ENCODE measurements at regions not wholly inside any gene's neighbourhood (a gene's known extent, or its start where the extent isn't known, plus 50 kb on each side); places are given as distances from the start of the nearest gene placed in this dataset.

- no peak for ATAC-seq
- intact Hi-C loops (cut with micrococcal nuclease) = no loop called here
- ChIA-PET POLR2A (no interaction called here), RAD21 (ENCODE audit: low non-redundant PET in 1 of 2, low total read pairs in 2 of 2, uncharacterized antibody in 2 of 2, unreplicated experiment in 2 of 2) (no interaction called here), CTCF (no interaction called here)
- no peak overlapping the region for H3K27ac ChIP-seq (ENCODE audit: low read depth, low read length)
- H4K20me1 ChIP-seq (ENCODE audit: insufficient read depth) = no peaks in the 10 kb centered on the region
- no peak overlapping the region for H3K4me3 ChIP-seq (replicated peaks in 1 of 2; ENCODE audit: low read depth in 1 of 2, low read length in 2 of 2)
- H2AFZ ChIP-seq (ENCODE audit: low read depth, low read length, poor library complexity, severe bottlenecking) = no peak overlapping the region
- TF ChIP-seq ZFX (IDR thresholded peaks at IDR 0.05) (no peak), EZH2 (IDR thresholded peaks at IDR 0.05) (no peak), POLR2A (IDR thresholded peaks at IDR 0.05; ENCODE audit: borderline replicate concordance, extremely low read depth, insufficient read depth, insufficient read length) (no peak), POLR2AphosphoS5 (IDR thresholded peaks at IDR 0.05; ENCODE audit: low read depth, low read length) (no peak), SIN3A (IDR thresholded peaks at IDR 0.05; ENCODE audit: low read depth) (no peak), ATF3 (IDR thresholded peaks at IDR 0.05) (no peak), RAD21 (IDR thresholded peaks at IDR 0.05; ENCODE audit: low read depth) (no peak), ZBTB33 (IDR thresholded peaks at IDR 0.05; ENCODE audit: extremely low read depth, insufficient replicate concordance, low read length) (no peak), ELF1 (IDR thresholded peaks at IDR 0.05; ENCODE audit: borderline replicate concordance, low read depth) (no peak), YY1 (IDR thresholded peaks at IDR 0.05; ENCODE audit: extremely low read depth, insufficient replicate concordance, low read depth, low read length) (no peak), SP1 (IDR thresholded peaks at IDR 0.05; ENCODE audit: low read depth) (no peak), CTCF (IDR thresholded peaks at IDR 0.05 in 2 of 3, conservative IDR thresholded peaks at IDR 0.05 in 1 of 3; ENCODE audit: borderline replicate concordance in 1 of 3, insufficient read depth in 1 of 3, low read depth in 2 of 3, low read length in 2 of 3) (no peak), SRF (IDR thresholded peaks at IDR 0.05; ENCODE audit: low read depth) (no peak)
- BruUV-seq (replicated peaks) = no TSS peak
- no peaks in the 10 kb centered on the region for H3K9me2 ChIP-seq (ENCODE audit: insufficient read depth)
- DNase-seq (ENCODE audit: low read depth, low spot score) = no peak
- no peaks in the 10 kb centered on the region for H3K79me2 ChIP-seq (ENCODE audit: insufficient read depth, low read length)
- no peak overlapping the region for H3K9ac ChIP-seq (ENCODE audit: low read length)
- H3K27me3 ChIP-seq (ENCODE audit: insufficient read depth, low read length) = no peaks in the 10 kb centered on the region
- no peaks in the 10 kb centered on the region for H3K9me3 ChIP-seq (ENCODE audit: control insufficient read depth in 1 of 2, insufficient read depth in 1 of 2, low read depth in 1 of 2, low read length in 2 of 2)
- no peaks in the 10 kb centered on the region for H3K4me1 ChIP-seq (ENCODE audit: control insufficient read depth in 1 of 2, insufficient read depth in 2 of 2, low read length in 2 of 2)
- no peaks in the 10 kb centered on the region for H3K36me3 ChIP-seq (ENCODE audit: control insufficient read depth in 1 of 2, insufficient read depth in 2 of 2, low read length in 2 of 2)
- no peak overlapping the region for H3K4me2 ChIP-seq (ENCODE audit: low read length)
These were observed 98.6 kb upstream of the HDAC9 start for GRCh38 chr7:18396953-18397352.
